Daoy (cell line): ENCODE measurements at regions not wholly inside any gene's neighbourhood (a gene's known extent, or its start where the extent isn't known, plus 50 kb on each side); places are given as distances from the start of the nearest gene placed in this dataset.
A peak's percentile ranks its signal among the peaks of the same experiment; 100 is the strongest.

ENCODE experiments used
- DNase-seq: peaks from one replicate; pipeline ENCODE4 v3.0.0-alpha.2; 2015; ENCODE audit warnings: low read depth

DNA sequence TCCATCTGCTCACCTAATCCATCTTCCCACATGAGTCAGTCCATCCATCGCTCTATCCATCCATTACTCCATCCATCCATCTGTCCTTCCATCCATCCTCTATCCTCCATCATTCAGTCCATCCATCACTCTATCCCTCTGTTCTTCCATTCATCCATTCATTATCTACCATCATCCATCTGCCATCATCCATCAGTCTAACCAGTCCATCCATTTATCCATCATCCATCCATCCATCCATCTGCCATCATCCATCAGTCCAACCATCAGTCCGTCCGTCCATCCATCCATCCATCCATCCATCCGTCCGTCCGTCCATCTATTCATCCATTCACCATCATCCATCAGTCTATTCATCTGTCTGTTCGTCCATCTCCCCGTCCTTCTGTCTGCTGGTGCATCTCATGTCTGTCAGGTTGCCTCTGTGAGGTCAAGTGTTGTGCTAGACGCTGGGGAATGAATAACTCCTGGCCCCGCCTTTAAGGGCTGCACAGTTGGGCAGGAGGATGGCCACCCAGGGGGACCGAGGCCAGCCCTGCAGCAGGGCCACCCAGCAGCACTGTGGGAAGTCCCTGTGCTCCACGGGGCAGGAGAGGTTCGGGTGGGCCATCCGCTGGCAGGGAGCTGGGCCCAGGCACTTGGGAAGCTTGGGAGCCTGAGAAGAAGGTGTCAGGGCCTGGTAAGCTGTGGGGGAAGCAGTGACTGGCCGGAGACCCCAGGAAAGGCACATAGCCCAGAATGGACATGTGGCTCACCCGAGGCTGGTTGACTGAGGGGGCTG is 137.1 kb downstream of the CTTN start:
- no peak for DNase-seq

DNA sequence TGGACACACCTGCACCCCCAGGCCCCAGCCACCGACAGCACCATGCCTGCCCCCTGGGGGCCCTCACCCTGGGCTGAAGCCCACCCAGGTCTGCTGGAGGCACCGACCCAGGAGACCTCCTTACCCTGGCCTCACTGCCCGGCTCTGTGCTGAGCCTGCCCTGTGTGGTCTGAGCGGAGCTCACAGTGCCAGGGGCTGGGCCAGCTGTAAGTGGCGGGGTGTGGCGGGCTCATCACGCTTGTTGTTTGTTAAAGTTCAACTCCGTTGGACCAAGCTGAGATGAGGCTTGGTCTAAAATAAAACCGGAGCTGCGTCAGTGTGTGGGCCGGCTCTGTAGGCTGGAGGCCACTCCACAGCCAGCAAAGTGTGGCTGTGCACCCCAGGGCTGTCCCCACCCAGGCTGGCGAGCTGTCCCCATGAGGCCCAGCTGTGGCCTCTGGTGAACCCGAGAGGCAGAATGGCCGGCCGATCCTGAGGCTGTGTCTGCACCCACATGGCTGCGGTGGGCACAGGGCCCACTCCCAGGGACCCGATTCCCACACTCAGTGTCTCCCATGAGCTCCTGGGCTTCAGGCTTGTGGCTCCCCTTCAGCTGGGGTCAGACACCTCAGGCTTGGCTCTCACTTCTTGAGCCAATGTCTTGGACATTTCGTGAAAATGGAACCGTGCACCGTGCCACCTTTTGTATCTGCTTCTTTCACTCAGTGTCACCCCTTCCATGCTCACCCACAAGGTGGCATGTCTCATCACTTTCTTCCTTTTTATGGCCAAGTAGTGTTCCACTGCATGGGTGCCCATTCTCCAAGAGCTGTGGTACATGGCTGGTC is 137.9 kb downstream of the CTTN start:
- no peak for DNase-seq

DNA sequence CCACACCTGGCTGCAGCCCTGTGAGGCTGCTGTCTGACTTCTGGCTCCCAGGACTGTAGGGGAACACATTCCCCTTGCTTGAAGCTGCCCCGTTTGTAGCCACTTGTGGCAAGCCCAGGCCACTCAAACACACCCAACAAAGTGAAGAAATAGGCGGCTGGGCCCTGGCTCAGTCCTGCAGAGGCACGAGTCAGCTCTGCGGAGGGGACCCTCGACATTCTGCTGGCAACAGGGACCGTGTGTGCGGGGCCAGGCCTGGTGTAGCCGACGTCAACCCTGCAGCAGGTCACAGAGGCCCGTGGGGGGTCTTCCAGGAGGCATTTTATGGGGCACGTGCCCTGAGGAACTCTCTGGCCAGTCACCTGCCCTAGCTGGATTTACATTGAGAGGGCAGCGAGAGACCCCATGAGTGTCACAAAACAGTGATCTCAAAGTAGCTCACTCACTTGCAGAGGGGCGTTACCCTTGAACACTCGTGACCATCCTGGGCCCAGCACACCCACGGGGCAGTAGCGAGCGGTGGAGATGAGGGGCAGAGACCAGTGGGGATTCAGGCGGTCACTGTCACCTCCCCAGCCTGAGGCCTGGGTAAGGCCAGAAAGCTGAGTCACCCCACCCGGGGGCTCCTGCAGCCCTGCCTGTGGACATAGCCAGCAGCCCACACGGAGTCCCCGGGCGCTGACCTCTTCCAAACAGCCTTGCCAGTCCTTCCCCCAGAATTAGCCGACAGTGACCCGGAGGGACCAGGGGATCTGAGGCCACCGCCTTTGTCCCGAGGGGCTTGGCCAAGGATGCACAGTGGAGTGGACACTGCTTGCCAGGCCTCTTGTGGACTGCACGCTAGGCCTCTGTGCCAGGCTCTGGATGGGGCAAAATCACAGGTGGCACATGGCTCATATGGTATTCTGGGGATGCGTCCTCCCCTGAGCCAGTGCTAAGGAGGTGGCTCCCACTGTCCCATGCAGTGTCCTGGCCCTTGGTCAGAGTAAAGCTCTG is 139.5 kb downstream of the CTTN start:
- DNase-seq, result no peak

DNA sequence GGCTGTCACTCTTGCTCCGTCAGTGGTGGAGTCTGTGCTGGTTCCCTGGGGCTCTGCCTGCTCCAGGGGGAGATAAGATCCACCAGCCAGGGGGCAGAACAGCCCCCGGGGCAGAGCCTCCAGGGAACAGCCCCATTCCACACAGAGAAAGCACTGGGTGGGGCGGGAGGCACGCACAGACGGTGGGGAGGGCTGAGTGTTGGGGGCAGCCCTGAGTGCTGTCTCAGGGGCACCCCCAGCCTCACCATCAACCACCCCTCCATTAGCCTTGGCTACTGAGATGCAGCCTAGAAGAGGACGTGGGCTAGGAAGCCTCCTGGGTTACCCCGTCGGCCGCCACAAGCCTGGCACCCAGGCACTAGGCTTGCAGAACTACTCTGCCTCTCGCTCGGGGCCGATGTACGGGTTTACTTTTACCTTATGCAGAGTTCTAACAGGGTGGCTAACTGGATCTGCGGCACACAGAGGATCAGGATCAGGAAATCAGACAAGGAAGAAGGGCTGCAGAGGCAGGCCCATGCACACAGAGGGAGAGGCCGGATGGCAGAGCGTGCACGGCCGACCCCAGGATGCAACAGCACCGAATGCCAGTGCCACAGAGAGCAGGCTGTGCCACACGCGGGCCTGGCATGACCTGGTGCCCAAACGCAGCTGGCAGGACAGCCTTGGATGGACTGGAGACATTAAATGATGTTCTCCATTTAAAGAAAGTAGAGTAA is 140.5 kb downstream of the CTTN start:
- no peak for DNase-seq

DNA sequence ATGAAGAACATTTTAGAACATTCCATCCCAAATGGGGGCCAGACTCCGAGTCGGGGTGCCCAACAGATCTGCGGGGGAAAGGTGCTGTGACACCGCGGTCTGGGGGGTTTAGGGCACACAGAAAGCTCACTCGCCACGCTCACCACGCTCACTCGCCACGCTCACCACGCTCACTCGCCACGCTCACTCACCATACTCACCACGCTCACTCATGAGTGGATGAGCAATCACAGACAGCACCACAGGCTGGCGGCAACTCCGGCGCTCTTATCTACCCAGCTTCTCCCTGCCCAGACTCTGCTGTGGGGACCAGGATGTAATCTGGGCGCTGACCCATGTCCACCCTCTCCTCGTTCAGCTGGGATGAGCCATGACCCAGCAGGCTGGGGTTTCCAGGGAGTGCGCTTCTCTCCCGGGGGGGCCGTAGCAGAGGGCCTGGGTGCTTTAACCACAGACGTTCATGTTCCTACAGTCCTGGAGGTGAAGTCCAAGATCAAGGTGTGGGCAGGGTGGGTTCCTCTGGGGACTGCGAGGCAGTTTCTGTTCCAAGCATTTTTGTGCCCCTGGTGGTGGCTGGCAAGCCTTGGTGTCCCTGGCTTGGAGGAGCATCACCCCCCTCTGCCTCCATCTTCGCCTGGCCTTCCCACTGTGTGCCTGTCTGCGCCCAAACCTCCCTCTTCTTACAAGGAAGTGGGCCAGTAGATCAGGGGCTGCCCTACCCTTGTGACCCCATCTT is 141.2 kb downstream of the CTTN start:
- DNase-seq, result no peak

DNA sequence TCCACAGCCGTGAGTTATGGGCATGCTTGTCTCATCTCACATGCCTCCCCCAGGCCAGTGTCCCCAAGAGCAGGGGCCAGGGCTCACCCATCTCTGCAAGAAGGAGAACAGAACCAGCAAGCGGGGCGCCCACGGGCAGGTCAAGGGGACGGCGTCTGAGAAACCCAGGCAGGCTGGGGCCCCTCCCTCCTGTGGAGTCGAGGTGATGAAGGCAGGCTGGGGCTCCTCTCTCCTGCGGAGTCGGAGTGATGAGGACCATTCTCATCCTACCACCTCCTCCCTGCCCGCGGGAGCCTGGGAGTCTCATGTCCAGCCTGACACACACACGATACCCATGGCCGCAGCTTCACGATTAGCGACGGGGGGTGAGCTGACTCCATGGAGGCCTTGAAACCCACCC is 141.9 kb downstream of the CTTN start:
- DNase-seq, result no peak

DNA sequence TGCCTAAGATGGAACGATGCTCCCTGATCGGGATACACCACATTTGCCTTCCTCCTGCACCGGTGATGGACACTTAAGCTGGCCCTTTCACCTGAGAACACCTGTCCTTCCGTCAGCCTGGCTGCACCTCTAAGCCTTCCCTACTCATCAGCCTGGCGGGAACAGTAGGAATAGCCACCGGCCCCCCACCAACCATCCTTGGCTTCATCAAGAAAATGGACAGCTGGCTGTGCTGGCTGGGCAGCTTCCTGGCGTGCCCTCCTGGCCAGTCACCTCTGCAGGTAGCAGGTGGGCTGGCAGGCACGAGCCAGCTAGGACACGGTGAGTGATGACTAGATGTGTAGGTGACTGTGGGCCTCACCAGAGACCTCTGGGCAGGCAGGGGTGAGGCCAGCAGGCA is 142.8 kb downstream of the CTTN start:
- DNase-seq, result no peak

DNA sequence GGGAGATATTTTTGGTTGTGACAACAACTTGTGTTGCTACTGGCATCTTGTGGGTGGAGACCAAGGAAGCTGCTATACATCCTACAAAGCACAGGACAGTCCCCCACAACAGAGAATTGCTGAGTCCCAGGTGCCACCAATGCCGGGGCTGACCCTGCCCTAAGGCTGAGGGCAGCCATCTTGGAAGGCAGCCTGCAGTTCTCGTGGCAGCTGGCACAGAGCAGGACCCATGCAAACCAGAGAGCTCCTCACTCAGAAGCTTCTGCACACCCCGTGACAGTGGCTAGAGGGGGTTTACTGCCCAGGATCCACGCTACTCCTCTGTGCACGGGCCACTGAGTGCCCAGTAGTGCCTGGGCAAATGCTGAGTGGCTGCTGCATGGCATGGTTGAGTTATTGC is 143.4 kb downstream of the CTTN start:
- DNase-seq, result no peak

DNA sequence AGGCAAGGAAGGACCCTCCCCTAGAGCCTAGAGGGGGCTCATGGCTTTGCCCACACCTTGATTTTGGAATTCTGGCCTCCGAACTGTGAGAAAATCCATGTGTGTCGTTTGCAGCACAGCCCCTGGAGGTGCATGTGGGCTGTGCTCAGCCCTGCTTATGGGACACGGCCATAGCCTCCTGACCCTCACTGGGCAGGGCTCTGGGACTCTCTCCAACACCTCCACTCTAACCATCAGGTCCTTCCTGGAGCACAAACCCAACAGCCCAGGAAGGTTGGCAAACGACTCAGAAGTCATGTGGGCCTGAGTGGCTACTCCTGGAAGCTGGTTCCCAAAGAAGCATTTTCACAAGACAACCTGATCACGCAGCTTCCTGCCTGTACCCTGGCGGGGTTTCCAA is 144.1 kb downstream of the CTTN start:
- DNase-seq, result no peak

DNA sequence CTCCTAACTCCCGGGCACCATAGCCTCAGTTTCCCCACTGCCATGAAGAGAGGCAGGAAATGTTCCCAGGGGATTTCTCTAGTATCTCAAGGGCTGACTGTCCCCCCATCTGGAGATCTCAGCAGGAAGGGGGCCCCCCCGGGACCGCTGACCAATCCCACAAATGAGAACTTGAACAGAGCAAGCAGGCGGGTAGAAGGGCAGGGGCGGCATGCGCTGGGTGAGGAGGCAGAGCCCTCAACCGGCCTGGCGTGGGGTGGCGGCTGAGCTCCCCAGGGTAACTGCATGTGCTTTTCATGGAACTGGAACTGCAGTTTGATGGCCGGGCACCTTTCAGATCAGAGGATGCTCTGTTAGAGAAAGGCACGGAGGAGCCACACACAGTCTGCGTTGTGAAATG is 144.5 kb downstream of the CTTN start:
- no peak for DNase-seq

DNA sequence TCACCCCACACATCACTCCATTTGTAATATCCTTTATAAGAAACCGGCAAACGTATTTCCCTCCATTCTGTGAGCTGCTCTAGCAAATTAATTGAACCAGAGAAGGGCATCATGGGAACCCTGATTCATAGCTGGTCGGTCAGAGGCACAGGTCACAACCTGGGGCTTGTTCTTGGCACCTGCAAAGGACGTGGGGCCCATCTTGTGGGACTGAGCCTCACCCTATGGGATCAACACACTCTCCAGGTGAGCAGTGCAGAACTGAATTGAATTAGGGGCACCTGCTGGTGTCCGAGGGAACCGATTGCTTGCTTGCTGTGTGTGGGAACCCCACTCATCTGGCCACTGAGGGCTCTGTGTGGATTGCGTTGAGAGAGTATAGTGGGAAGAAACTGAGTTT is 145.3 kb downstream of the CTTN start:
- DNase-seq, result no peak

DNA sequence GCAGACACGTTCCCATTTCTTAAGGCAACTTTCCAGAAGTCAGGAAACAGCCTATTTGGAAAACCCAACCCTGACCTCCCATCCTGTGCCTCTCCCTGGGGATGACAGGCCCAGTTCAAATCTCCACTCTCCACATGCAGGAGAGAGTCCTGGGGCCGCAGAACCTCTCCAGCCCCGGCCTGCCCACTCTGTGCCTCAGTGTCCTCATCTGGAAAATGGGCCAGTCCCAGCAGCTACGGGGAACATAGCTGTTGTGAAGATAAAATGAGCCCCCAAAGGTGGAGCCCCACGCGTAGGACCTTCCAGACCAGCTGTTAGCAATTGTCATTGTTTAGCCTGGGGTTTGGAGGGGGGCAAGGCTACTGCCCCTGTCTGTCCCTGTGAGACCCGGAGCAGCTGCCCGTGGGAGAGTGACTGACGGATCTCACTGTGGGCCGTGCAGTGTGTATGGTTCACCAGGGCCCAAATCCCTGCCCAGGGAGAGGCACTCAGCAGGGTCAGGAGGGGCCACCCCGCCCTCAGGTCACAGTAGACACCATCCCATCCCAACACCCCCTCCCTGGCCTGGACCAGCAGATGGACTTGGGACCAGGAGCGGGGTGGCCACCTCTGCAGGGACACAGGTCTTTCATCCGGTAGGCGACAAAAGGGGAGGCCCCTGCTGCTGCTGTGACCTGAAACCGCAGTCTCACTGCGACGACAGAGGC is 145.9 kb downstream of the CTTN start:
- DNase-seq, result no peak

DNA sequence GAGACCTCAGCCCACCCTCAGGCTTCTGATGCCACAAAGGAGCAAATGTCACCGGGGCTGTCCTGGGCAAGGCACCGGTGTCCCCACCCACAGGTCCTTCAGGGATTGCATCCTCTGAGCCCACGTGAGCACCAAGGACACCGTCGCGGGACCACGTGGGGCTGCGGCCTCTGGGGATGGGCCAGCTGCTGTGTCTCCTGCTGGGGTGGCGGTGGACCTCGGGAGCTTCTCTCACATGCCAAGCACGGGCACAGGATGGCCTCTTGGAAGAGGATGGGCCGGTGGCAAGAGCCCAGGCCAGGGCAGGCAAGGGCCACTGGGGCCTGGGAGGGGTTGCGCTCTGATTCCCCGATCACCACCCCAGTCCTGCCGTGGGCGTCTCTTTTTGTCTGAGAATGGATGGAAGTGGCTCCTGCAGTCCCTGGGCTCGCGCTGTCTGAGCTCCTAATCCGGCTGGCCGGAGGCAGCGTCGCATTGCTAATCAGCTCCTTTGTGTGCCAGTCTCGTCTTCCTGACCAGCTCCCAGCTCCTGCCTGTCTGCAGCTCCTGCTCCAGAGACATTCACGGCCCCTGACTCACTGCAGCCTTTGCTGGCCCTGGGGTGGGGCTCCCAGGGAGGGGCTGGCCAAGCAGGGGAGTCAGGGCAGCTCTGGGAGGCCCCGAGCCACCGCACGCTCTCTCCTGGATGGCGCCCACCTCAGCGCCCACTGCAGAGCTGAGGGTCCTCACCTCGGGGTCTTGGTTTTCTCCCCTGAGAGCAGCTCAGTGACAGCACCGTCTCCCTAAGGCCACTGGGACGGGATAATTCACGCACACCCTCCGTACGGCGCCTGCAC is 146.7 kb downstream of the CTTN start:
- peak; percentile 87 for DNase-seq

DNA sequence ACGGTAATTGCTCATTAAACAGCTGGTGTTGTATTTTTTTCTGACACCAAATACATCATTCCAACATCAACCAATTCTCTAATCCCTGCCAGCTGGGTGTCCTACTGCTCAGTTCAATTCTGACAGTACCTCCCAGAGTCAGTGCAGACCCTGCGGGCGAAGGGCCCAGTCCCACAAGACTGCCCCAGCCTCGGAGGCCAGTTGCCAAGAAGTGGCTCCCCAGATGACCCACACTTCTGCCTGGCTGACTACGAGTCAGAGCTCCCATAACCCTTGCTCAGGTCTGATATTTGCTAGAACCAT is 147.2 kb downstream of the CTTN start:
- DNase-seq, result no peak

DNA sequence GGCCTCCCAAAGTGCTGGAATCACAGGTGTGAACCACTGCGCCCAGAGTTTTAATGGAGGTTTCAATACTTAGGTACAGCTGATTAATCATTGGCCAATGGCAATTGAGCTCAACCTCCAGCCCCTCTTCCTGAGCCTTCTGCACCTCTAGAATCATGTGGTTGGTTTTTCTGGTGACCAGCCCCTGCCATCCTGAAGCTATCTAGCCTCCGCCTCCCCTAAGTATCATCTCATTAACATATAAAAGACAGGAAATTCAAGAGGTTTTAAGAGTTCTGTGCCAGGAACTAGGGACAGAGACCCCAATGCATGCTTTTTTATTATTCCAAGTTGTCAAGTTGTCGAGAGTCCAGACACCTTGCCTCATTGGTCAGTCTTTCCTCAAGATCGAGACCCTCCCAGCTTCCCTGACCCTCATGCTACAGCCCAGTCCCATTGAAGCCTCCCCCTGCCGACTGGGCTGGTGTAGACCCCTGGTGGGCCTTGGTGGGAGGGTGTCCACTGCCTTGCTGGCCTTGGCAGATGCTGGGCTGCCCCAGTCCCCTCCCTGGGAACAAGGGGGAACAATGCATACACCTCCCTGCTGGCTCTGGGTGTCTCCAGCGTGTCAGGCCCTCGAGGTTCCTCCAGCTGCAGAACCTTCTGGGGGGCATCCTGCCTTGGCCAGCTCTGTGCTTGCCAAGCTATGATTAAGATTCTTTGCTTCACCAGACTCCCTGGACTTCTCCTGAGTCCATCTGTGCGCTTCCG is 148.0 kb downstream of the CTTN start:
- no peak for DNase-seq

DNA sequence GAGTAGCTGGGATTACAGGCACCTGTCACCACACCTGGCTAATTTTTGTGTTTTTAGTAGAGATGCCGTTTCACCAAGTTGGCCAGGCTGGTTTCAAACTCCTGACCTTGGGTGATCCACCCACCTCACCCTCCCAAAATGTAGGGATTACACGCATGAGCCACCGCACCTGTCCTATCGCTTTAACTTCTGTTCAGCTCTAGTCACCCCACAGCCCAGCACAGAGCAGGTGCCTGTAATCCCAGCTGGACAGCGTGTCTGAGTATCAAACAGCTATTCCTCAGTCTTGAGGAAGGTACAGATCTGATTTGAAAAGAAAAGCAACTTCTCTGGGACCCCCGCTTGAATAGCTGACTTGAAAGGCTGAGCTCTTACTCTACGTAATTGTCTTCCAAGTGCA is 149.1 kb downstream of the CTTN start:
- DNase-seq, result no peak

DNA sequence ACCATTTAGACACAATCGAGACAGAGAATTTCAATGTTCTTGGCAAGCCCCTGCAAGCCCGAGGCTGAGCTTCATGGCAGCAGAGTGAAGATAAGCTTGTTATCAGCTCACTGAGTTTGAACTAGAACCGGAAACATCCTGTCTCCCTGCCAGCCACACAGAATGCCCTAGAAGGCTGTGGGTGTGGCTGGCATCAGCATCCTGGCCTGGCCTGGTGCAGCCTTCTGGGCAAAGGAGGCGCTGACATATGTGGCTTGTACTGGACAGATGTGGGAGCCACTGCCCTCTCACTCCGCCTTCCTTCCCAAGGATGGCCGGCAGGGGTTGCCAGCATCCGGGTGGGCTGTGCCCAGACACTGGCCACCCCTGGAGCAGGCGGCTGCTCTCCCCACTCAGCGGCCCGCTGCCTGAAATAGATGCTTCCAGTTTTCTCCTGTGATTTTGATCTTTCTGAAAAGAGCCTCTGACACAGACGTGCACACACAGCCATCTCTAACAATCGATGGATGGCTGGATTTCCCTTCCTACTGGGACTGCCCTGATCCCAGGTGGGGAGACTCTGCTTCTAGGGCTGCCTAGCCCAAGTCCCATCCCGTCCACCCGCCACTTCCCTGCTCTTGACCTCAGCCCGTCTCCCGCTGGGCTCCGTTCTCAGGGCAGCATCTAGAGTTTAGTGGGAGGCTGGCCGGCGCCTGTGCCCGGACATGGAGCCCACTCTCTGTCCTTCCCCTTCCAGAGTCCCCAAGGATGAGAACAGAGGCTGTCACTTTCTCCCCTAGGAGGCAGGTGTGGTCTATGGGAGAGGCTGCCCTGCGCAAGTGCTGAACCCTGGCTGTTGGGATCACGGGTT is 149.7 kb downstream of the CTTN start:
- peak; percentile 43 for DNase-seq

DNA sequence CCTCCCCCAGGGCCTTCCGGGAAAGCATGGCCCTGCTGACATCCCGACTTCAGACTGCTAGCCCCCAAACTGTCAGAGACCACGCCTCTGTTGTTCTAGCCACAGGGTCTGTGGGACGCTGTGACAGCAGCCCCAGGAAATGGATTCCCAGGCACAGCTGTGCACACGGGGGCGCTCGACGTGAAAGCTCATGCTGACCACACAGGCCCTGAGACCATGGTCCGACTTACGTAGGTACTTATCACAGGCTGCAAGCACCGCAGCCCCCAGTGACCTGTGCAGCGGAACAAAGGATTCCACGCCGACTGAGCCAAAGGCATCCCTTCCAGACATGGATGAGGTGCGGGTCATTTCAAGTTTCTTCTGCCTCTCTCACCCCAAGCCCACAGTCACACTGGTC is 150.6 kb downstream of the CTTN start:
- no peak for DNase-seq
